Activated CD4-positive, CD25-positive, alpha-beta regulatory T cell treated with anti-CD3 and anti-CD28 coated beads, Interleukin-2, amount 50 U/mL, for 72 hours (primary cell): ENCODE measurements at regions not wholly inside any gene's neighbourhood (a gene's known extent, or its start where the extent isn't known, plus 50 kb on each side); places are given as distances from the start of the nearest gene placed in this dataset.
"Not testable (repeated sequence)": the region's sequence is repeated elsewhere in the genome, so short reads cannot be mapped to it uniquely, and the experiment has no call there.

Experiments
- DNase-seq: peaks from one replicate; pipeline ENCODE4 v3.0.0; 2021

DNA sequence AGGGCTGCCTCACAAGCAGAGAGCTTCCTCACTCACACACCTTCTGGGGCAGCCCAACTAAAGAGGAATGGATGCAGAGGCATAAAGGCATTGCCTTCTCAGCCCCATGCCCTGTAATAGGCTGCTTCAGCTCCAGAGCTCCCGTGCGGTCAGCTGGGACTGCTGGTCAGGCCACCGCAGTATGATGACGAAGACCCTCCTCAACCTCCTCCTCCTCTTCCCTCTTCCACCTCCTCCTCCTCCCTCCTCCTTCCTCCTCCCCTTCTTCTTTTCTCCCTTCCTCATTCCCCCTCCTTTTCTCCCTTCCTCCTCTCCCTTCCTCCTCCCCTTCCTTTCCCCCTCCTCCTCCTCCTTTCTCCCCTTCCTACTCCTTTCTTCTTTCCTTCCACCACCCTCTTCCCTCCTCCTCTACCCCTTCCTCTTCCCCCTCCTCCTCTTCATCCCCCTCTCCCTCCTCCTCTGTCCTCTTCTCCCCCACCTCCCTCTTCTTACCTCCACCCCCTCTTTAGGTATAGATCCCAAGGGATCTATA is 465.3 kb upstream of the CDH4 start:
- DNase-seq, result no peak

DNA sequence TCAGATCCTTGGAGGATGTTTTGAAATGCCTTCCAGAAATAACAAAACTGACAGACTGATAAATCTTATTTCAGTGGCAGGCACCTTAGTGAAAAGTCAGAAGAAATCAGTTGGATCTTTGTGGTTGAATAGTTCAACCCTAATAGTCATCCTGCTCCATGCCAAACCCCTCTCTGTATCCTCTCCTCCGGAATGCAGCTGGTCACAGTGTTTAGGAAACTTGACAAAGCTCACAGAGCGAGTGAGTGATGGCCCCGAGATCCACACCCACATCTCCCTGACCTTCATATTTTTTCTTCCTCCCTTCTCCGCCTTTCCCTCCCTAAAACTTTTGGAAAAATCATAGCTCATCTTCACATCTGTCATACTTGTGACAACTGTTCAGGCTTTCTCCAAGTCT is 464.8 kb upstream of the CDH4 start:
- DNase-seq, result no peak

GRCh38 chr20:60788070-60788469 is 464.0 kb upstream of the CDH4 start:
- DNase-seq, result no peak

- DNase-seq, result no peak
These were observed 462.7 kb upstream of the CDH4 start for GRCh38 chr20:60789399-60789798.

DNA sequence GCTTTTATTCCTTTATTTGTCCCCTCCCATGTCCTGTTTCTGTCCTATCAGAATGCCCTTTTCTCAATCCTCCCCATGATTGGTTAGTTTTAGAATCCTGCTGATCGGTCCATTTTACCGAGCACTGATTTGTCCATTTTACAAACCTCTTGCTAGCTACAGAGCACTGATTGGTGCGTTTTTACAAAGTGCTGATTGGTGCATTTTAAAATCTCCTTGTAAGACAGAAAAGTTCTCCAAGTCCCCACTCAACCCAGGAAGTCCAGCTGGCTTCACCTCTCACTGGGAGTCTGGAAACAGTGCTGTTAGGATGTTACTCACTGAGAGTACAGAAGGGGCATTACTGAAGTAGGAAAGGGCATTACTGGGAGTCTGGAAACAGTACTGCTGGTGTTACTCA is 461.7 kb upstream of the CDH4 start:
- DNase-seq, result not testable (repeated sequence)

- DNase-seq, result no peak
These were observed 460.2 kb upstream of the CDH4 start for GRCh38 chr20:60791823-60792222.

DNA sequence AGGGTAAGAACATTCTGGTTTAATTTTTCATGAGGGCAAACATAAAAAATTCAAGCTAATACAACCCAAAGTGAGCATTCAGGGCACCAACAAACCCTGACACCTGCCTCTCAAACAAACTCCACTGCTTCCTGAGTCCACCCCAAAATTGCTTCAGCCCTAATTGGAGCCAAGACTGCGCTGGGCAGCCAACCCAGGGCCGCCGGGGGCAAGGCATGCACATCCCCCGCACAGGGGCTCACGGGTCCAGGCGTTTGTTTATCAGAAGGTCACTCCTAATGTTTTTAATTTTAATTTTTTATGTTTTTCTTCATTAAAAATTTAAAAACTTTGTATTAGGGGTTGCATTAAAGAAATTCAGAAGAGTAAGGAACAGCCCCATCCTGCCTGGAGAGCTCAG is 459.1 kb upstream of the CDH4 start:
- no peak for DNase-seq

- DNase-seq, result no peak
These were observed 457.4 kb upstream of the CDH4 start for GRCh38 chr20:60794674-60795073.

- no peak for DNase-seq
These were observed 456.4 kb upstream of the CDH4 start for GRCh38 chr20:60795651-60796050.

DNA sequence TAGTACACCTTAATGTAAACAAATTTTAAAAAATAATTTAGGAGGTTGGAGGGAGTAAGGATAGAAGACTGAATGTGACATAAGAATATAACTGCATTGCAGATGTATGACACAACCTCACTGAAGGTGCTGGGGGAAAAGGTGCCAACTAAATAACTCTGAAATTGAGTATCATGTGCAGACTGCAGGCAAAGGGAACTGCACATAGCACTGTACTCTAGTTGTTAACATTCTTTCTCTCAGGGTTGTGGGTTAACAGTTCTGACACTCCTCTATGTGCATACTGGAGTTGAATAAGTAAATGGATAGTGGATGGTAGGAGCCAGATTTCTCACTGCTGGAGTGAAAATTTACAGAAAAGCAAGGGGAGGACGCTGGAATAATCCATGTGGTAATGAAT is 451.9 kb upstream of the CDH4 start:
- no peak for DNase-seq

DNA sequence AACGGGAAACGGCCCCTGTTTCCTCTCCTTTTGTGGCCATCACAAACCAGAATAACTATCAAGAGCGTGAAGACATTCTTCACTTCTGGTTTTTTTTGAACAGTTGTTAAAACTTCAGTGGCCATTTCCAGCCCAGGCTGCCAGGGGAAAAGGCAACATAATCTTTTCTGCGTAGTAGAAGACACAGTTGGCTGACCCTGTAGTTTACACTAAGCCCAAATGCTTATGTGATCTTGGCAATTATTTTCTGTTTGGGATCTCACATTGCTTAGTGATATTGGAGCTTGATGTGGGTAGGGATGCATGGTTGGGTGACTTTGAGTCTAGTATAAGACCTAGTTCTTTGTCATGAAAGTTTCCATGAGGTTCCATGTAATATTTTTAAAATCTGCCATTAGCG is 449.4 kb upstream of the CDH4 start:
- DNase-seq, result no peak

- DNase-seq, result no peak
These were observed 448.6 kb upstream of the CDH4 start for GRCh38 chr20:60803335-60804055.

- DNase-seq, result no peak
These were observed 447.7 kb upstream of the CDH4 start for GRCh38 chr20:60804240-60804917.

DNA sequence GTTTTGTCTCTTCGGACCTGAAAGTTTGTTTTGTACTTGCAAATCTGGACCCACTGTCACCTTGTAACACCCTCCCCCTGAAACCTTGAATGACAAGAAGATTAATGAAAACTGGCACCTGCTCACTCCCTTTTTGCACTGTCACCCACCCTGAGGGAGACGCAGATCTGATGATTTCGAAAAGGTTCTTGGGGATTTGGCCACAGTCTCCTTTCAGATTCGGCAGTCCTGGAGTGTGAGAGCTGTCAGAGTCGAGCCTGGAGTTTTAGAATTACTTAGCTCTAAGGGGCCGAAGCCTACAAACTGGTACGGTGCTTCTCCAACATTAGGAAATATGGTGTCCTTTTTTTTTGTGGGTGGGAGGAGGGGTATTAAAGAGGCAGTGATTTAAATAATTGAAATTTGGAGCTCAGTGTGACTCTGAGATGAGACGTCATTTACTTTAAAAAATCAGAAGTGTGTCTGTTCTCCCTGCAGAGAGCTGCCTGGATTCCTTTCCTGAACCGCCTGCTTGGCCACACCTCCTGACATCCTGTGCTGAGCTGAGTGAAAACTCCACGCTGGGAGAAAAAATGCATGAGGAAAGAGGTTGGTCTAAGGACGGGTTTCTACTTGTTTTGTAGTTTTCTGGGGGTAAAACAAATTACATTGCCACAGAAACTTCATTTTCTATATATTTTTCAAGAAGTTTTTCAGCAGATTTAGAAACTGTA is 447.0 kb upstream of the CDH4 start:
- no peak for DNase-seq

GRCh38 chr20:60806354-60806753 is 445.7 kb upstream of the CDH4 start:
- DNase-seq, result no peak

DNA sequence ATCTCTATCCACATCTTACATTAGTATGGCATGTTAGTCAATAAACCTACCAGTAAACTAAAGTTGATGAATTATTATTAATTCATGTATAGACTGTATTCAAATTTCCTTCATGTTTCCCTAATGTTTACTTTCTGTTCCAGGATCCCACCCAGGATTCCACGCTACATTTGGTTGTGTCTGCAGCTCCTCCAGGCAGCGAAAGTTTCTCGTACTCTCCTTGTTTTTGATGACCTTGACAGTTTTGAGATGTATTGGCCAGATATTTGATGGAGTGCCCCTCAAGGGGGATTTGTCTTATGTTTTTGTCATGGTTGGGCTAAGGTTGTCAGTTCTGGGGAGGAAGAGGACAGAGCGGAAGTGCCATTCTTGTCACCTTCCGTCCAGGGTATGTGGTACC is 445.2 kb upstream of the CDH4 start:
- no peak for DNase-seq

DNA sequence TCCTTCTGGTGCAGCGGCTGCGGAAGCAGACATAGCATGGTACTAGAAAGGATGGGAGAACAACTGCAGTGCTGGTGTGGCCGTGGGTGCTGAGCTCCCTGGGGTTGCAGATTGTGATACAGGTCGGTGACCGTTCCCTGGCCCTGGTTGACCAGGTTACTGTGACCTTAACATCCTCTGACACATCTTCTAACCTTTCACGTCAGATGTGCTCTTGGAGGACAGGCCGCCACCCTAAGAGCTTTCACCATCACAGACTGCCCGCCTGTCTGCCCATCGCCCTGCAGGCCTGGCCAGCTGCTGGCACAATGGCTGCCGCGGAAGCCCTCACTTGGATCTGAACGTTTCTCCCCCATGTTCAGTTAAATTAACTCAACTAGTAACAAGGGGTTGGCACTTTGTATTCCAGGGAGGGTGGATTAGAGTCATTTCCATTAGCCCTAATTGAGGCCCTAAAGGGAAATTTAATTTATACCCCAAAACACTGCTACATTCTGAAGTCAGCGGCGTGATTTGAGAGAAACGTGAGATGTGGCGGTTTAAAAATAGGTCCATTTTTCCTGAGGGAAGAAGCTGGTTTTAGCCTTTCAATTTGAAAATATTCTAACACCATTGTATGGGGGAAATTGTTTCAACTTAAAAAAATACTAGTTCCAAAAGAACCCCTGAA is 443.9 kb upstream of the CDH4 start:
- DNase-seq, result no peak

GRCh38 chr20:60808701-60809100 is 443.4 kb upstream of the CDH4 start:
- no peak for DNase-seq

DNA sequence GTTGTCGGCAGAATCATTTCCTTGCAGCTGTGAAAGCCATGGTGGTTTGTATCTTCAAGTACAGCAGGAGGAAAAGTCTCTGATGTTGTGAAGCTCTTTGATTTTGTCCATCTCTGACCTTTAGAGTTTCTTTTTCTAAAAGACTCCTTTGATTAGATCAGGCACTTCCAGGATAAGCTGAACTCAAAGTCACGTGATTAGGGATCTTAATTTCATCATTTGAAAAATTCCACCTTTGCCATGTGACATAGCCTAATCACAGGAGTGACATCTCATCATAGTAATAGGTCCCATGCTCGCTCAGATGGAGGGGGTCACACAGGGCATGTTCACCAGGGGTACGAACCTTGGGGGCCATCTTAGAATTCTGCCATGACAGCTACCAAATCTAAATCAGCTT is 441.5 kb upstream of the CDH4 start:
- DNase-seq, result no peak

GRCh38 chr20:60812561-60812960 is 439.5 kb upstream of the CDH4 start:
- DNase-seq, result no peak

GRCh38 chr20:60813066-60813465 is 439.0 kb upstream of the CDH4 start:
- no peak for DNase-seq

DNA sequence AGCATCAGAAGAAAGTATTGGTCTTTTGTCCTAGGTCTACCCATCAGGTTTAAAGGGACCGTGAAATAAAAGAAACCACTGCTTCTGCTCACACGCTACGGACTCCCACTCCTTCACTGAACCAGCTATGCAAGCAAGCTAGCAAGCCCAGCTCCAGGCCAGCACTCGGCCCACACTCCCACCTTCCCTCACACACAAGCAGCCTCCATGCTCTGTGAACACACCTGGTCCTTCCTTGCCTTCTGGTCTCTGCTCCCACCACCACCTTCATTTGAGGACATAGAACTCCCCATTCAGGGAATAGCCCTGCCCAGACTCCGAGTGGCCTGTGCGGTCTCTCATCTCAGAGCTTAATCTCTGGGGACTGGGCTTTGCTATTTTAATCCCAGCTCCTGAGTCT is 436.4 kb upstream of the CDH4 start:
- DNase-seq, result no peak

DNA sequence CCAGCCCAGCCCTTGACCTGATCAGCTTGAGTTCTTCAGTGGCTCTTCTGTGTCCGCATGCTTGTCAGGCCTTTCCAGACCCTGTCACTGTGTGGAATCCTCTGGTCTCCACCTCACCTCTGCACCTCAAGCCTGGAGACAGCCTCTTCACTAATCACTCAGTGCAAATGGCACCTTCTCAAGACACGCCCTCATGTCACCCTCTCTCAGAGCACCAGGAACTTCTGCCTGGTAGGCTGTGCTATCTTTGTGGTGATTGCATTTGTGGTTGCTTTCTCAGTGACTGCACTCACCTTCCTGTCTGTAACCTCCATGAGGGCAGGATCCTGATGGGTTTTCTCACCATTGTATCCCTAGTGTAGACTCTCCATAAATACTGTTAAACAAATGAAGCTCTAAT is 435.2 kb upstream of the CDH4 start:
- no peak for DNase-seq
